Astrocyte of the cerebellum (primary cell): ENCODE measurements at regions not wholly inside any gene's neighbourhood (a gene's known extent, or its start where the extent isn't known, plus 50 kb on each side); places are given as distances from the start of the nearest gene placed in this dataset.

Experiments used
- DNase-seq: peaks from one replicate; pipeline ENCODE4 v3.0.0-alpha.2; 2011; ENCODE audit warnings: low read depth
- H3K4me3 ChIP-seq: 2 replicates; pipeline ENCODE4 v1.5.1; 2011; ENCODE audit warnings: mild to moderate bottlenecking, low read depth, low read length, moderate library complexity
- in situ Hi-C: cut with HindIII; loops from 2 replicates; pipeline ENCODE4 v1.10.0; 2017; ENCODE audit warnings: low sequenced_read_pairs
- TF ChIP-seq, protein P1 (sequence below): IDR thresholded peaks from 2 replicates; pipeline ENCODE4 v1.5.1; 2012; ENCODE audit warnings: low read length, low read depth, moderate library complexity, mild to moderate bottlenecking; ENCODE audit errors: missing control alignments

DNA sequence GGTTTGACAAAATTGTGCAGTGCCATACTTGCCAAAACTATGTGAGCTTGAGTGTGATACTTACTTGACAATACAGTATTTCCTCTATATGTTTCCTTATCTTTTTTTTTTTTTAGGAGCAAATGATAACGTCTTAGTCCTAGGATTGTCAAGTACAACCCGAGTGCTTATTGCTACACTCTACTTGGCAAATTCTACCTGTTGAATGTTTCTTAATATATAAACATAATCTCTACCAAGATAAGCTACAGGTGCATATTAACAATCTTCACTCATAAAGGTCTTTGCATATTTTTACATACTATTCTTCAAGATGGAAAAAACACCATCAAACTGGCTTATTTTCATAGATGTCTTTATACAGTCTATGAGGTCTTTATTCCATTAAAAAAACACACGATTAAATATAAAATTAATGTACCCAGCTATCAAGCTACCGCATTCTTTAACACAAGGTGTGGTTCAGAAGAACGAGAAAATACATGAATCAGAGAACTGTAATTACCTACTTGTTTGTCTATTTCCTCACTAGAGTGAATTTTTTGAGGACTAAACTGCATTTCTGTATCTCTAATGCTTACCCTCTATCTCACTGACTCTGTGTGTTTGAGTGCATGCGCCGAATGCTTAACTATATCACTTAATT is 76.1 kb upstream of the PDSS1 start:
- in situ Hi-C loops, result no loop called here
- TF ChIP-seq, protein P1, sequence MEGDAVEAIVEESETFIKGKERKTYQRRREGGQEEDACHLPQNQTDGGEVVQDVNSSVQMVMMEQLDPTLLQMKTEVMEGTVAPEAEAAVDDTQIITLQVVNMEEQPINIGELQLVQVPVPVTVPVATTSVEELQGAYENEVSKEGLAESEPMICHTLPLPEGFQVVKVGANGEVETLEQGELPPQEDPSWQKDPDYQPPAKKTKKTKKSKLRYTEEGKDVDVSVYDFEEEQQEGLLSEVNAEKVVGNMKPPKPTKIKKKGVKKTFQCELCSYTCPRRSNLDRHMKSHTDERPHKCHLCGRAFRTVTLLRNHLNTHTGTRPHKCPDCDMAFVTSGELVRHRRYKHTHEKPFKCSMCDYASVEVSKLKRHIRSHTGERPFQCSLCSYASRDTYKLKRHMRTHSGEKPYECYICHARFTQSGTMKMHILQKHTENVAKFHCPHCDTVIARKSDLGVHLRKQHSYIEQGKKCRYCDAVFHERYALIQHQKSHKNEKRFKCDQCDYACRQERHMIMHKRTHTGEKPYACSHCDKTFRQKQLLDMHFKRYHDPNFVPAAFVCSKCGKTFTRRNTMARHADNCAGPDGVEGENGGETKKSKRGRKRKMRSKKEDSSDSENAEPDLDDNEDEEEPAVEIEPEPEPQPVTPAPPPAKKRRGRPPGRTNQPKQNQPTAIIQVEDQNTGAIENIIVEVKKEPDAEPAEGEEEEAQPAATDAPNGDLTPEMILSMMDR, result no peak
- H3K4me3 ChIP-seq, result no peak overlapping the region
- DNase-seq, result no peak

DNA sequence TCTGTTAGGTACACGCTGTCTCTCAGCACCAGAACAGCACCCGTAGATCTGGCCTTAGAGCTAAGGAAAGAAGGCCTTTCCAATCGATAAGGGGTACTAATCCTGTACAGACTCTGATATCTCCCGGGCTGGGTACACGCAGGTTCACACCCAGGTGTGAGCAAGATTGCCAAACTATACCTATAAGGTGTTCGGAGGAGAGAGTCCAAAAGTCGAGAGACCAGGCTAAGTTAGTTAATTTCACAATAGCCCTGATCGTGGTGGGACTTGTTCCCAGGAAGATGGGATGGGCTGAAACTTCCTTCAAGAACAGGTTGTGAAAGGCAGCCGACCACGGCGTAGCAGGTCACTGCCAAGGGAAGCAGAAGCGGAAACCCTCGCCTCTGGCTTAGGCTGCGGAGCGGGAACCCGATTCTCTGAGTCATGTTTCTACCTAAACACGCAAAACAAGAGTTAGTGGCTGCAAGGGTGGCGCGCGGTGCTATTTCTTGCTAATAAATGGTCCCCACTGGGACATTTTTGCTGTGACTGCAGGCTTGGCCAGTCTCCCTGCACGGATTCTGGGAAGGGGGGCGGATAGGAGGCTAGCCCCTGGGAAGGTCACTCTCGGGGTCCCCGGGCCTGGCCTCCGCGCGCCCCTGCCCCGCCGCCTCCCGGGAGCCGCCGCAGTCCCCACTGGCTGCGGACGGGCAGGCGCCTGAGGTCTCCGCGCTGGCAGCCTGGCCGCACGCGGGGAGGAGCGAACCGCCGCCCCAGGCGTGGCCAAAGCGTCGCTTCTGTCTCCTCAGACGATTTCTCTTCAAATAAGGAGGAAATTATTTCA is 75.4 kb upstream of the PDSS1 start:
- in situ Hi-C loops, result no loop called here
- H3K4me3 ChIP-seq, result peak overlapping the region; percentile 22
- TF ChIP-seq, protein P1, result no peak
- DNase-seq, result no peak

DNA sequence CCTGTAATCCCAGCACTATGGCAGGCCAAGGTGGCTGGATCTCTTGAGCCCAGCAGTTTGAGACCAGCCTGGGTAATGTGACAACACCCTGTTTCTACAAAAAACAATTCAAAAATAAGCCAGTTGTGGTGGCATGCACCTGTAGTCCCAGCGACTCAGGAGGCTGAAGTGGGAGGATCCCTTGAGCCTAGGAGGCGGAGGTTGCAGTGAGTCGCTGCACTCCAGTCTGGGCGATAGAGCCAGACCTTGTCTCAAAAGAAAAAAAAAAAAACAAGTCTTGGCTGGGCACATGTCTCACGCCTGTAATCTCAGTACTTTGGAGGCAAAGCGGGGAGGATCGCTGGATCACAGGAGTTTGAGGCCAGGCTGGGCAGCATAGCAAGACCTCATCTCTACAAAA is 74.6 kb upstream of the PDSS1 start:
- TF ChIP-seq, protein P1, result no peak
- in situ Hi-C loops, result no loop called here
- DNase-seq, result no peak
- no peak overlapping the region for H3K4me3 ChIP-seq

DNA sequence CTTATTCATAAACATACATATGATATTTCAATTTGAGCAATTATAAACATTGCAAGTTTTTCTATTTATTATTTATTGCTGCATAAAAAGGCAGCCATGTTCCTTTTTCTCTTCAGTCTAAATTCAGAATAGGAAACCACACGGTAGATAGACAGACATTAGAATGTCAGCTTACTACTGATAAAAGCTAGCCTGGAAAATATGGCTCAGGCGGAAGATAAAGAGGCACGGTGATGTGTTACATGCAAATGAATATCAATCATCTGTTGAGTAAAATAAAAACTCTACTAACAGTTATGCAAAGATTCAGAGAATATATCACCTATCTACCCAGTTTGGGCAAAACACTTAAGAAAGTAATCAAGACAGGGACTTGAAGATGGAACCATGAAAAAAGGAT is 73.5 kb upstream of the PDSS1 start:
- TF ChIP-seq, protein P1, result no peak
- no peak for DNase-seq
- H3K4me3 ChIP-seq, result no peak overlapping the region
- in situ Hi-C loops, result no loop called here

DNA sequence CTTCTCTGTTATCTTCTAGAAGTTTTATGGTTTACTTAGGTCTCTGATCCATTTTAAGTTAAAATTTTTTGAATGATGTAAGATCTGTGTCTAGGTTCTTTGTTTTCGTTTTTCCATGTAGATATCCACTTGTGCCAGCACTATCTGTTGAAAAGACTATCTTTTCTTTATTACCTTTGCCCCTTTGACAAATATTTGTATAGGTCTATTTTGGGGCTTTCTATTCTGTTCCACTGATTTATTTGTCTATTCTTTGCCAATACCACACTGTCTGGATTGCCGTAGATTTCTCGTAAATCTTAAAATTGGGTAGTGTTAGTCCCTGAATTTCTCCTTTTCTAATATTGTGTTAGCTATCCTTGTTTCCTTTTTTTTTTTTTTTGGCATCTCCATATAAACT is 71.4 kb upstream of the PDSS1 start:
- no peak overlapping the region for H3K4me3 ChIP-seq
- in situ Hi-C loops, result no loop called here
- TF ChIP-seq, protein P1, result no peak
- DNase-seq, result no peak

DNA sequence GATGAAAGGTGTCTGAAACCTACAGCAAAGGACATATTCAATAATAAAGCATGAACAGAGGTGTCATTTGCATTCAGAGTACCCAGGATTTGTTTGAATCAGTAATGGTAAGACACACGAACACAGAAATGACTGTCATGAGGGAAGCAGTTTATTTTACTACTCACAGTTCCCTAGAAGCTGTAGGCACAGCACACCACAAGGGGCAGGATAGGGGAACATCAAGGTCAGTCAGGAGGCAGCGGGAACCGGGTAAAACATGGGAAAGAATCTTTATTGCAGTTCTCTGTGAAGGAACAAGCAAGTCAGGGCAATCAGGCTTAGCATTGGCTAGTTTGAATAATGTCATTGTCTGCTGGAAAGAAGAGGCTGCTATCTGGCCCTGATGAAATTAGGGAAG is 70.2 kb upstream of the PDSS1 start:
- H3K4me3 ChIP-seq, result no peak overlapping the region
- in situ Hi-C loops, result no loop called here
- DNase-seq, result no peak
- TF ChIP-seq, protein P1, result no peak
